ENCODE measurements at regions not wholly inside any gene's neighbourhood (a gene's known extent, or its start where the extent isn't known, plus 50 kb on each side); places are given as distances from the start of the nearest gene placed in this dataset.
"Not testable (repeated sequence)": the region's sequence is repeated elsewhere in the genome, so short reads cannot be mapped to it uniquely, and the experiment has no call there.

GRCh38 chr3:80018375-80018774, 250.6 kb upstream of the ROBO1 start:
- DNase-seq (ENCODE audit: missing footprints) (no peak), ATAC-seq (no peak)
- intact Hi-C loops (cut with DNase I): no loop called here

GRCh38 chr3:80017369-80017768, 249.6 kb upstream of the ROBO1 start:
- DNase-seq (ENCODE audit: missing footprints) (no peak), ATAC-seq (no peak)
- intact Hi-C loops (cut with DNase I): no loop called here

DNA sequence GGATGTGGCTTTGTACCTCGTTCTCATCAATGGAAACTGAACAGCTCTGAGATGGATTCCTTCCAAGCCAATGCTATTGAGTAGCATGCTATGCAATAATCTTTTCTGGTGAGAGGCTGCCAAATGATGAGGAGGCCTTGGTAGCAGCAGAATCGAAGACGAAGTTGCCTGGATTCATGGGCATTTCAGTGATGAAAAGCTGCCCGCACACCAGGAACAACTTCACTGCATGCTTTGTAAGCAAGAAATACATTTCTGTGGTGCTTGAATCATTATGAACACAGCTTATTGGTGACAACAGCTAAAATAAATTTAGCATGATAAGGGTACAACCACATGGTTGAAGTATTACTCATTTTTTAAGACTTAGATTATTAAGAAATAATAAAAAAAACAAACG, 246.8 kb upstream of the ROBO1 start:
- no peak for DNase-seq (ENCODE audit: missing footprints)

DNA sequence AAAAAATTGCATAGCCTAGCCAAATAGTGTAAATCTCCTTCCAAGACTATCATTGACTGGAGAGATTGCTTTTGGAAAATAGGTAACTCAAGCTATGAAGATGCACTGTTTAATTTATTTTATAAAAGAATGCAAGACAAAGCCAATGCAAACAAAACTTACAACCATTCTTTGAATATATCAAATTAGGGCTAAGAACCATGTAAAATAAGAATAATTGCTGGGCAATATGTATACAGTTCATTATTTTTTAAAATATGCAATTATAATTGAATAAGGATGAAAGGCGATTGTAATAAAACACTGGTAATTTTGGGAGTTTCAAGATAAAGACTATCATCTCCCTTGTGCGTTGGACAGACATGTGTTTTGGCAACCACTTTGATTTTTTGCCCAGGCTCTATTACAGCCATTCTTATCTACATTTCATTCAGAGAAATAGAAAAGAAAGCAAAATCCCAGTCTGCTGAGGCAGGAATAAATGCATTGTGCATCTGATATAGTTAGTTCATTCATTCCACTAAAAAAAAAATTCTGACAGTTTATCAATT, 242.3 kb upstream of the ROBO1 start:
- intact Hi-C loops (cut with DNase I): no loop called here
- no peak for ATAC-seq
- DNase-seq (ENCODE audit: missing footprints): no peak

More for the DNA sequence above, 246.8 kb upstream of the ROBO1 start:
- intact Hi-C loops (cut with DNase I): no loop called here
- ATAC-seq: no peak

DNA sequence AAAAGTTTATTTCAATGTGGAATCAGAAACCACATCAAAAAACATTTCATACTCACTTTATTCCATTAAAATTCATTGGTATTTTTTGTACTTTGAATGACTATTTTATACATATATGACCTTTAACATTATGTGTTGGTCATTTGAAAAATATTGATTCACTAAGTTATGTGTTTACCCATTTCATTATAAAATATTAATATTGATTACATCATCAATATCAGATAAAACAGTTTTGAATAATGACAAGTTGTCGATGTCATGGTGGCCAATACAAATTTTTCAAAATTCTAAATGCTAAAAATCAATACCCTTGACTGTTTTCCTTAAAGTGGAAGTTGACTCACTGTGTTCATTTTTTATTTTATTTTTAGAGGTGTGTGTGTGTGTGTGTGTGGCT, 239.7 kb upstream of the ROBO1 start:
- intact Hi-C loops (cut with DNase I): loop anchor here (5.0 kb wide), 1 partner anchor 35 kb away; no protein-coding TSS in a partner anchor
- DNase-seq (ENCODE audit: missing footprints): no peak
- ATAC-seq: no peak

- ATAC-seq (no peak), DNase-seq (ENCODE audit: missing footprints) (no peak)
- intact Hi-C loops (cut with DNase I): loop anchor here (5.0 kb wide), 1 partner anchor 34 kb away; no protein-coding TSS in a partner anchor
These were observed 238.5 kb upstream of the ROBO1 start for GRCh38 chr3:80006315-80006714.

GRCh38 chr3:80000022-80000421, 232.2 kb upstream of the ROBO1 start:
- intact Hi-C loops (cut with DNase I): no loop called here
- DNase-seq (ENCODE audit: missing footprints) (no peak), ATAC-seq (no peak)

DNA sequence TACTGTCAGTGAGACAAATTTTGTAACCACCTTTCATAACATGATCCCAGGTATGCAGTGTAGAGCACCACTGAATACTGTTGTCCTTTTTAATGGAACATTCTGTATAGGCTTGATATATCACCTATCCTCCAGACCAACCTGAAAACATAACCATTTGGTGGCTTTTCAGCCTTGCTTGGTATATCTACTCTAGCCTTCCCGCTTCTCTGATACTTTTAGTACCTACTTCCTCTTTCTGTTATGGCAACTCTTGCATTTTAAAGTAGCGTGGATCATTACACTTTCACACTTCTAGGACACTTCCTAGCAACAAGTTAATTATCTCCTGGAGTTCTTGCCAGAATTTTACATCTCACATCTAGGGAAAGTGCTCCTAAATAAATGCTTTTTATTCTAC, 226.6 kb upstream of the ROBO1 start:
- intact Hi-C loops (cut with DNase I): no loop called here

GRCh38 chr3:79986338-79986737, 218.5 kb upstream of the ROBO1 start:
- DNase-seq (ENCODE audit: missing footprints): no peak
- intact Hi-C loops (cut with DNase I): no loop called here
- no peak for ATAC-seq

More for the DNA sequence above, 226.6 kb upstream of the ROBO1 start:
- no peak for DNase-seq (ENCODE audit: missing footprints)
- ATAC-seq: no peak

DNA sequence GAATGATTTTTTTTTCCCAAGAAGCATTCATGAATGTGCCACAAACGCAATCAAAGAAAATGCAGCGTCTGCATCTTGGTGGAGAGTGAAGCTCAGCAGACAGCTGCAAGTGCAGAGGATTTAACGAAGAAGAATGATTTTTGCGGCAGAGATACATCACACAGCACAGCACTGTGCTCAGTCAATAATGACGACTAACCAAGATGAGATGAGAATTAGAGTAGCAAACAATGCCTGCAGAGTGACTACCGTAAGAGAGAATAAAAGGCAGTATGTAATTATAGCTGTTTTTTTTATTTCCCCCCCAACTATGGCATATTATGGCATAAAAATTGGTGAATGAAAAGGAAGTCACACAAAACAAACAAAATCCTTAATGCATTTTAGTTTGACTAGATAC, 218.0 kb upstream of the ROBO1 start:
- DNase-seq (ENCODE audit: missing footprints): no peak
- ATAC-seq: no peak
- intact Hi-C loops (cut with DNase I): no loop called here

- intact Hi-C loops (cut with DNase I): no loop called here
- ATAC-seq (no peak), DNase-seq (ENCODE audit: missing footprints) (no peak)
These were observed 215.3 kb upstream of the ROBO1 start for GRCh38 chr3:79983118-79983517.

GRCh38 chr3:79979990-79980389, 212.2 kb upstream of the ROBO1 start:
- no peak for DNase-seq (ENCODE audit: missing footprints)
- no peak for ATAC-seq
- intact Hi-C loops (cut with DNase I): no loop called here

- intact Hi-C loops (cut with DNase I): no loop called here
- no peak for DNase-seq (ENCODE audit: missing footprints)
- ATAC-seq: no peak
These were observed 208.7 kb upstream of the ROBO1 start for GRCh38 chr3:79976466-79976865.

GRCh38 chr3:79973917-79974595, 206.3 kb upstream of the ROBO1 start:
- no peak for DNase-seq (ENCODE audit: missing footprints)
- intact Hi-C loops (cut with DNase I): loop anchor here (5.0 kb wide), 1 partner anchor 33 kb away; no protein-coding TSS in a partner anchor
- ATAC-seq: peak; percentile 88

DNA sequence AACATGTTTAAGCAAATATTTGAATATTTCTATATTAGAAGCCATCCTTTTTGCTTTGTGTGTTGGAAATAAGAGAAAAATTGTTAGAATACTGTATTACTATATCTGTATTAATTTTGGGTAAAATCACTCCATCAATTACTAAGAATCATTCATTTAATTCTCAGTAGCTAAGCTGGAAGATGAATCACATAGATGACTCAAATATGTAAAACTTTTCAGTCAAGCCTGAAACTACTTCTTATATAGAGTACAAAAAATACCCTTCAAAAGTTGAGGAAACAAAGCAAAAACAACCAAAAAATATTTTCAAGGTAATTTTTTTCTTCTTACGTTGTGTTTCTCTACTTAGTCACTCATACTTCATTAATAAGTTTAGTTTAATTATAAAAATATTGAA, 205.7 kb upstream of the ROBO1 start:
- intact Hi-C loops (cut with DNase I): loop anchor here (5.0 kb wide), 1 partner anchor 34 kb away; no protein-coding TSS in a partner anchor
- DNase-seq (ENCODE audit: missing footprints) (no peak), ATAC-seq (no peak)

DNA sequence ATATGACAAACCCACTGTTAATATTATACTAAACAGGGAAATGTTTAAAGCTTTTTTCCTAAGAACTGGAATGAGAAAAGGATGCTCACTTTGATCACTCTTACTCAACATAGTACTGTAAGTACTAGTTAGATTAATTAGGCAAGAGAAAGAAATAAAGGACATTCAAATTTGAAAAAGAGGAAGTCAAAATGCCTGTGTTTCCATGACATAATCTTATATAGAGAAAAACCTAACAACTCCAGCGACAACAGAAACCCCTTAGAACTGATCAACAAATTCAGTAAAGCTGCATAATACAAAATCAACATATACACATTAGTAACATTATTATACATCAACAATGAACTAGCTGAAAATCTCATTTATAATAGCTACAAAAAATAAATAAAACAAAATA, 200.6 kb upstream of the ROBO1 start:
- DNase-seq (ENCODE audit: missing footprints): no peak
- intact Hi-C loops (cut with DNase I): no loop called here
- no peak for ATAC-seq

DNA sequence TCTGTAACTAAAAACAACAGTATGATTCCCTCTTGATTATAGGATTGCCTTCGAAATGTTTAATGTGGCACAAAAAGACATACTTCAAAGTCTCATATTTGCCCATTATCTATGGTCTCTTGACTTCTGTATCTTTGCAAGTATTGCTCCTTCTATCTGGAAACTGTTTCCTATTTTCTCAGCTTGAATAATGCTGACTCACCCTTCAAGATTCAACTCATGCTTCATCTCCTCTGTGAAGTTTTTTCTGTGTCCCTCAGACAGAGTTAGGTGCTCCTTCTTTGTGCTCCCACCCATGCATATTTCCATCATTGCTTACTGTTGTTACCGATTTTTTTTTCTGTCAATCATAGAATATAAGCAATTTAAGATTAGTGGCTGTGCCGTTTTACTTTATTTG, 192.8 kb upstream of the ROBO1 start:
- ATAC-seq (no peak), DNase-seq (ENCODE audit: missing footprints) (no peak)
- intact Hi-C loops (cut with DNase I): no loop called here

- DNase-seq (ENCODE audit: missing footprints): no peak
- intact Hi-C loops (cut with DNase I): no loop called here
- no peak for ATAC-seq
These were observed 189.3 kb upstream of the ROBO1 start for GRCh38 chr3:79957066-79957465.

DNA sequence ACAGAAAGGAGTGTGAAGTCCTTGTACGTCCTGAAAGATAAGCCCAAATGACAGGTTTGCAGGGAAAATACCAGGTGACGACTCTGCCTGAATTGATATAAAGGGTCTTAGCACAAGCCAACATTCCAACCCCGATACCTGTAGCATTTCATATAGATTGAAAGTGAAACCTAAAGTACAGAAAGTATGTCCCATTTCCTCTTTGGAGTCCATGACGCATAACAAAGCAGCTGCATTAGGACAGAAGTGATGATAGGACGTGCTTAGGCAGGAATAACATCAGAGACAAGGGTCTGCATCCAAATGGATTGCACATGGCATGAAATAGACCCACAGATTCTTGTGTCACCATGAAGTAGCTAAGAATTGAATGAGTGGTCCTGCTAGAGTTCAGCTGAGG, 187.0 kb upstream of the ROBO1 start:
- intact Hi-C loops (cut with DNase I): no loop called here
- ATAC-seq (no peak), DNase-seq (ENCODE audit: missing footprints) (no peak)

DNA sequence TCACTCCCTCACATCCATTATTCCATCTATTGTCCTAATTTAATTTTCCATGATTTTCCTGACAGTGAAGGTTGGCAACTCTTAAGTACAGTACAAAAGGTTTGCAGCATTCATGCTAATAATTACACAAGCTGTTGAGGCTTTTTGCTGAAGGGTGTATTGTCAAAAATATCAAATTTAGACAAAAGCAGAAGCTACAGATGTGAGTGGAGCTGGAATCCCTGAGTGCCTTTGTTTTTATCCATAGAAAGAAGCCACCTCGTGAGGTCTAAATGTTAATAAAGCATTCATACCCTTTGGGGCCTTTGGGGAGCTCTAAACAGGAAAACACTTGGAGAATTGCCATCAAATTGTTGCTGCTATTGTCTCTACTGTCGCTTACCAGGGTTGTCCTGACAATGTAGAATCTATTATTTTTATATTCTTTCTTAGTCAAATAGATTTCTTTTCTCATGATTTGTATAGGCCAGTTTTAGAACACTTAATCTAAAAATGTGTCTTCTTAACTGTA, 185.8 kb upstream of the ROBO1 start:
- ATAC-seq (no peak), DNase-seq (ENCODE audit: missing footprints) (no peak)
- intact Hi-C loops (cut with DNase I): no loop called here

GRCh38 chr3:79951426-79951825, 183.6 kb upstream of the ROBO1 start:
- ATAC-seq; intact Hi-C loops (cut with DNase I): not testable (repeated sequence)
- peak; percentile 37 for DNase-seq (ENCODE audit: missing footprints)
